HG02852 (cell line): ENCODE measurements at regions not wholly inside any gene's neighbourhood (a gene's known extent, or its start where the extent isn't known, plus 50 kb on each side); places are given as distances from the start of the nearest gene placed in this dataset.
"Not testable (repeated sequence)": the region's sequence is repeated elsewhere in the genome, so short reads cannot be mapped to it uniquely, and the experiment has no call there.

Experiments
- ATAC-seq: cut with Tn5 transposase; IDR thresholded peaks from one replicate; pipeline ENCODE4 v1.9.1; 2021; ENCODE audit warnings: mild to moderate bottlenecking, moderate library complexity; ENCODE audit not compliant: unreplicated experiment

DNA sequence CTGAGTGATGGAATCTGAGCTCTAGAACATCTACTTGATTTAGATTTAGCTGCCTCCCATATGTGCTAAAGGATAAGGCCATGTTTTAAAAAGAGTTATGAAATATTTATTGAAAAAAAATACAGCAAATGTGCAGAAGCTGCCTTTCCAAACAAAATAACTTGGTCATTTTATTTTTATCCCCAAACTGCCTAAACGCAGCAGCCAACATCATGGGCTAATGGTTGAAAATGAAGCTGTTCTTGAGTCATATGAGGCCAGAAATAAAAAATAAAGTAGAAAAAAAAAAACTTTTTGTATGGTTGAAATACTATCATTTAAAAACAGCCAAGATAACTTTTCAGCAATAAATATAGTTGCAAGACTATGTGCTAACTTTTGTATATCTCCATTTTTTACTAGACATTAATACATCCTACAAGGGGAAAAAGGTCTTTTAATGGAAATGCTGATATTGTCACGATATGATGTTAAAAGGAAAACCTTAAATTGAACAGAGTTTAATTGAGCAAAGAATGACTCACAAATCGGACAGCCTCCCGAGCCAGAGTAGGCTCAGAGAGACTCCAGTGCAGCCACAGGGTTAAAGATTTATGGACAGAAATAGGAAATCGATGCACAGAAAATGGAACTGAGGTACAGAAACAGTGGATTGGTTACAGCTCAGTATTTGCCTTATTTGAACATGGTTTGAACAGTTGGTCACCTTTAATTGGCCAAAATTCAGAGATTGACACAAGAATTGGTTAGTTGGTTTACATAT lies 305.8 kb downstream of the MDFIC start:
- no peak for ATAC-seq

DNA sequence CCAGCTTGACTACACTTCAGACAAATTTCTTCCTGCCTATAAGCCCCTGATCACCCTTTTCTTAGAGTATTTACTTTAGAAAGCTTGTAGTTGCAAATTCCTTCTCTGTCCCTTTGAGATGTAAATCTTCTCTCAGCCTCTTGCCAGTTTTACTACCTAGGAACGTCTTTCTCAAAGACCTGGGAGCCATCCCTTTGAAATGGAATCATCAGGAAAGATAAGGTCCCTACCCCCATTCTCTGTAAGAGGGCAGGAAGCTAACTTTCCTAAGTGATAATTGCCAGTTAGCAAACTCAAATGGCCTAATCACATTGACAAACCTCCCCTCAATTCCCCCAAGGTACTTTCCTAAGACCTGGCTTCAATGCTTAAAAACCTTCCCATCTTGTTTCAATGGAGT lies 304.5 kb downstream of the MDFIC start:
- no peak for ATAC-seq

DNA sequence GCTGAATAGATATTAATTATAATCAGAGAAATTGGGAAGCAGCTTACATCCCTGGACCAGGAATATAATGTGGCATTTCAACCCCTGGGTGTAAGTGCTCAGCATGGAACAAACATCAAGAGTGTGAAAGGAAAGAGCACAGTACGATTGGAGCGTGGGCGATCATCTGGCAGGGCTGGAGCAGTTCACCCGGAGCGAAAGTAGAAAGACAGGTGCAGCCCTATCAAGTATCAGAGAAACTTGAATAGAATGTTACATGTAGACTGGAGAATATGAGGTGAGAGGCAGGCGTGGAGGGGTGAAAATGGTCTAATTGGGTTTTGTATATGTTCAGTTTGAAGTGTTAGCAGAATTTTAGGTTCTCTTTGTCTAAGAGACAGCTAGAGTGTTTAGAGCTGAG lies 303.0 kb downstream of the MDFIC start:
- no peak for ATAC-seq

DNA sequence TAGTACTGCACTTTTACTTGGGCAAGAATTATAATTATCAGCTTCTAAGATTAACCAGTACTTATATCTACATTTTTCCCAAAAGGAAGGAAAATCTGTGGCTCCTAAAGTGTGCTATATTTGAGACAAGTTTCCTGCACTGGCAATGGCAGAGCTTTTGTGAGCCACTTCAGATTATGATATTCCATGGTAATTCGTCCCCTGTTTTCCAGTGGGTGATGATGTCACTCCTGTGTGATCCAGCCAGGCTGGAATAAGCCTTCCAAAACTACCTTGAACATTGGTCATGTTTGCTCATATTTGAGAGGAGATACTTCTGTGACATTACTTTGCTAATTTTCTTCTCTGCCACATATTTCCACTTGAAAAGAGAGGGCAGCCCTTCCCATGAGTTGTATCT lies 302.1 kb downstream of the MDFIC start:
- ATAC-seq: no peak

DNA sequence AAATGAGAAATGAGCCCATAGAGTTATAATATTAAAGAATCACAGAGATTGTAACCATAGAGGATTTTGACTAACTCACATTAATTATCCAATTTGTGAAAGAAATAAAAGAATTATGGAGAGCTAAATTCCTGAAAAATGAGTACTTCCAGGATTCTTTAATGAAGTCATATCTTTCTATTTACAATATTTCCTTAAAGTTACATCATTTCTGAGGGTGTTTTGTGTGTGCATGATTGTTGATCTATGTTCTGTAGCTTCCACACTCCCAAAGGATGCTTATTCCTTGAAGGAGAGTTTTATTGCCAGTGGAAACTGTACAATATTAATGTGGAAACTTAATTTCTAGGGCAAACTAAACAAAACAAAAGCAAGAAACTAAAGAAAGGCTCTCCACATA lies 299.6 kb downstream of the MDFIC start:
- no peak for ATAC-seq

DNA sequence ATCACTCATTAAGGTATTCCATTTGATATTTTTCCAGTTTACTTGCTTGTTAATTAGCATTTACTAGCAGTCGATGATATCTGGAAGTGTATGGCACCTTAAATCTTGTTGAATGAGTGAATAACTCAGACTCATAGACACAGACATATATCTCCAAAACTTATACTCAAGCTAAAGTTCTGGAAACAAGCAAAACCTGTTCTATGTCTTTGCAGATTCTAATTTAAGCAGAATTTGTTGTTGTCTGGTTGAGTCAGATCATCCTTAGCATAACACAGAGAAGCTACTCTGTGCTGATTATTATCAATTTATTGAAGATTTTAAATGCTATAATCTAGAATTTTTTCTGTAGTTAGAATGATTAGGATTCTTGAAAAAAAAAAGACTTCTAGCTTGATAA lies 296.2 kb downstream of the MDFIC start:
- no peak for ATAC-seq

DNA sequence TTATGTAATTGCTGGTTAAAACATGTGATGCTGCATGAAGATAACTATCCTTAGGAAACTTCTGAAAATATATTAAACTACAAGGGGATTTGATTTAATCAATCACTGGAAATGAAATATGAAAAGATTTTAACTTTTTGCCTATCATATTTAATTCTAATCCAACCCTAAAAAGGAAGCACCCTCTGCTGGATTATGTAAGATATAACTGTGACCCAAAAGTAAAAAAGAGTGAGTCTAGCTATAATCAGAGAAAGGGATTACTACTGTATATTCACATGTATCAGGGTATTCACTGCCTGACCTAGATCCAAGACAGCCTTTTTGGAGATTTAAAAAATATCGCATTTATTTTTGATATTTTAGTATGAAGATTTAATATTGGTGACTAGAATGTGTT lies 295.5 kb downstream of the MDFIC start:
- no peak for ATAC-seq

DNA sequence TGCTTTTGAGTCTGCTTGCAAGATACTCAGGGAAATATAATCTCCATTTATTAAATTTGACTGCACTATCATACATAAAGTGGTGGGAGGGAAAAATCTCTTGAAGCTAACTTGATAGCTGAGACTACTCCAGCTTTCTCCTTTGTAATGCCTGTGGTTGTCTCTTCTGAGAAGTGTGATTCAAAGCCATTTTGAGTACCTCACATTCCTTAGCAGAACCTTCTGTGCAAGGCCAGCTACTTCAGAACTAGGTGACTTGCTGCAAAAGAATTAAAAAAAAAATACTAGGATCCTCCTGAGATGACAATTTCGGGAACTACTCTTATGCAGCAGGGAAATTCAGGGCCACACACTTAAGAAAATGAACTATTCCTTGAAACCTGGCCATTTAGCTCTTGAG lies 294.8 kb downstream of the MDFIC start:
- ATAC-seq: no peak

DNA sequence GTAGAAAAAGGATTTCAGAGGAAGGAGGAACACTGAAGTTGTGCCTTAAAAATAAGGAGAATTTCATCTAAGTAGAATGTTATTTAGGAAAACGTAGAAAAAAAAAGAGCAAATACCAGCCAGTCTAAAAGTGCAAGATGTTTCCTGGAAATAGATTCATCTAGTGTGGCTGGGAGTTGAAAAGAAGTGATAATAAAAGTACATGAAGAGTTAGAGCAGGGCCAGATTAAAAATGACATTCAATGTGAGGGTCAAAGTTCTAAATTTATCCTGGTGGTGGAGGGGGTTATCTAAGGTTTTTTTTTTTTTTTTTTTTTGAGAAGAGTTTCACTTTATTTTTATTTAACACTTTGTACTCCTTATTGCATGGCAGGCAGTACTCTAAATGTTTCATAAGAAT lies 289.3 kb downstream of the MDFIC start:
- ATAC-seq: no peak

DNA sequence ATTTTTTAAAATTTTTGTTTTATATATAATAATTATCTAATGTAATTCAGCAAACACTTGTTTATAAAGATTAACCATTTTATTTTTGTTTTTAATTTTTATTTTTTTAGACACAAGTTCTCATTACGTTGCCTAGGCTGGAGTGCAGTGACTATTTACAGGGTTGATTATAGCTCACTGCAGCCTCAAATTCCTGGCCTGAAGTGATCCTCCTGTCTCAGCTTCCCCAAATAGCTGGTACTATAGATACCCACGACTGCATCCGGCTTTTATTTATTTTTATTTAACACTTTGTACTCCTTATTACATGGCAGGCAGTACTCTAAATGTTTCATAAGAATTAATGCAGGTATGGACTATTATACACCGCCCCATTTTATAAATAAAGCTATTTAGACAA lies 288.7 kb downstream of the MDFIC start:
- ATAC-seq: no peak

DNA sequence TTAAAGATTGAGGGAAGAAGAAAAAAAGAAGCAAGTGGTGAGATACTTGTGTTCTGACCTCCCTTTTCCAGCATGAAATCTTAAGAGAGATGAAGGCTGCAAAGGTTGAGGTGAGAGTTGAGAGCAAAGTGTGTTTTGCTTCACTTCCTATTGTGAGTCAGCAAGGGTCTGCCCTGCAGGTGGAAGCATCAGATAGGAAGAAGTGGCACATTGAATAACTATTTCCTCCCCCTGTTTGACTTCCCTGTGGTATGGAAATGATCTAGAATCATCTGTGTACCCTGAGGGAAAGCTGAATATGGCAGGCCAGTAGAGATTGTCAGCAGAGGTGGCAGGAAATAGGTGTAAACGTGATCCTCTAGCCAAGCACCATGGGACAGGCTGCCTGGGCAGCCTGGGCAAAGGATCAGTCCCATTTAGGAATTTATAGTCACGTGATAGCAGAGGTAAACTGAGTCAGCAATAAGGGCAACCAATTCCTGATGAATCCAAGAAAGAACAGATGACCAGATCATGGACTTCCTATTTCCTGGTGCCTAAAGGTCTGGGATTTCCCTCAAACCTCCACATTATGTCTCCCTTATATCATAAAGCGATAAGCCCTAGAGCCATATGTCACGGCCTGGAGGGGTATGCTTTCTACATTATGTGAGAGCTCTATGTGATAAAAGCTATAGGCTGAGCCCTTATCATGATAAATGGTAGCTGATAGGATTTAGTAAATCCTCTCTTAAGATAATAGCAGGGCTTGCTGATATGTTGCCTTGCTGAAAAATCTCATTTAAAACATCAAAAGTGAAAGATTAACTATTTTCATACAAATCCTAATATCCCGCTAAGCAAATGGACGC lies 287.0 kb downstream of the MDFIC start:
- ATAC-seq: no peak

DNA sequence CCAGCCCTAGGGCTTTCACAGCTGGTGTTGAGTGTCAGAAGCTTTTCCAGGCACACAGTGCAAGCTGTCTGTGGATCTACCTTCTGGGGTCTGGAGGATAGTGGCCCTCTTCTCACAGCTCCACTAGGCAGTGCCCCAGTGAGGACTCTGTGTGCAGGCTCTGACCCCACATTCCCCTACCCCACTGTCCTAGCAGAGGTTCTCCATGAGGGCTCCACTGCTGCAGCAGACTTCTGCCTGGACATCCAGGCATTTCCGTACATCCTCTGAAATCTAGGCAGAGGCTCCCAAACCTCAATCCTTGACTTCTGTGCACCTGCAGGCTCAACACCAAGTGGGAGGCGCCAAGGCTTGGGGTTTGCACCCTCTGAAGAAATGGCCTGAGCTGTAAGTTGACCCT lies 284.5 kb downstream of the MDFIC start:
- not testable (repeated sequence) for ATAC-seq

DNA sequence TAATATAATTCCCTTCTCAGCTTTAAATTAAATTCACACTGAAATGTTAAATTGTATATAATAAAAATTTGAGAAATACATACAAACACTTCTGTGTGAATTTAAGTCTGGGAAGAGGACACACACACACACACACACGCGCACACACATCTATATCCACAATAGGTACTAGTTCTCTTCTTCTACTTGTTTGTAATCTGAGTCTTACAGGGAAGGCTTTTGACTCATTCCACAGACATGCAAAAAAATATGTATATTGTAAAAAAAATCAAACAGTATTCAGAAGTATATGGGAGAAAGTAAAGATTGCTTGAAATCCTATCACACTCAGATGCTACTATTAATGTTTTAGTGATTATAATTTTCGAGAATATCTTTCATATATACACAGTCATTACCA lies 276.2 kb downstream of the MDFIC start:
- no peak for ATAC-seq

DNA sequence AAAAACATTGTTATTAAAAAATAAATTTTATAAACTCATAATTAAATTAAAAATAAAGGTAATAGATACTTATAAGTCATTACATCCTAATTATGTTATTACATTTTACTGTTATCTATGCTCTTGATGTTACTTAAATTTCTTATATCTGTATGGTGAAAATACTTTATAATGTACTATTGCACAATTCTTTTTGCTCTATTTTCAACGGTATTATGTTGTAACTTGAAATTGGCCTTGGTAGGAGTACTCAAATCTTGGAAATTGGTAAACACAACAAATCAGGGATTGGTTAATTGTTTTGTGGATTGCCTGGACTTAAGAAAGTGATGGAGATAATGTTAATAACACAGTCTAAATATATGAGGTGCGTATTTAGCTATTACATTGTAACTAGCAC lies 273.3 kb downstream of the MDFIC start:
- ATAC-seq: no peak

DNA sequence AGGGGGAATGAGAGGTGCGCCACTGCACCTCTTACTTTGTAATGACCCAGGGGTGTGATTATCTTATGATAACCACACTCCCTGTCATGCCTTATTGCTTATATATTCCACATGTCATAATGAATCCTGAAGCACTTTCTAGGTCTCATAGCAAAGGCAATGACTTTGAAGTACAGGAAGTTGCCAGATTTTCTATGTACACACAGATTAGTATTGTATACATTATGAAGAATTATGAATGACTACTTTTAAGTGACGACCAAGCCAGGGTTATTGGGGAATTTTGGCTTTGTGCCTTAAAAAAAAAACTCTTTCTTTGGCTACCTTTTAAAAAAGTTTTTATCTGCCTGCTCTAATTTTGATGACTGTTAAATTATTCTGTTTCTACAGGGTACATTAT lies 269.6 kb downstream of the MDFIC start:
- no peak for ATAC-seq

DNA sequence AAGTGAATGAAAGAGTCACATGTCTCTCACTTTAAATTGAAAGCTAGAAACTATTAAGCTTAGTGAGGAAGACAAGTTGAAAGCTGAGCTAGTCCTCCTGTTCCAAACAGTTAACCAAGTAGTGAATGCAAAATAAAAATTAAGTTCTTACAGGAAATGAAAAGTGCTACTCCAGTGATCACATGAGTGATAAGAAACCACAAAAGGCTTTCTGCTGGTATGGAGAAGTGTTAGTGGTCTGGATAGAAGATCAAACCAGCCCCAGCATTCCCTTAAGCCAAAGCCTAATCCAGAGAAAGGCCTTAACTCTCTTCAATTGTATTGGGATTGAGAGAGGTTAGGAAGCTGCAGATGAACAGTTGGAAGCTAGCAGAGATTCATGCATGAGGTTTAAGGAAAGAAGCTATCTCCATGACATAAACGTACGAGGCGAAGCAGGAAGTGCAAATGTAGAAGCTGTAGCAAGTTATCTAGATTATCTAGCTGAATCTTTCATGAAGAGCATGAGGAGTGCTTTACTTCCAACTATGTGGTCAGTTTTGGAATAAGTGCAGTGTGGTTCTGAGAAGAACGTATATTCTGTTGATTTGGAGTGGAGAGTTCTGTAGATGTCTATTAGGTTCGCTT lies 261.6 kb downstream of the MDFIC start:
- ATAC-seq: no peak

DNA sequence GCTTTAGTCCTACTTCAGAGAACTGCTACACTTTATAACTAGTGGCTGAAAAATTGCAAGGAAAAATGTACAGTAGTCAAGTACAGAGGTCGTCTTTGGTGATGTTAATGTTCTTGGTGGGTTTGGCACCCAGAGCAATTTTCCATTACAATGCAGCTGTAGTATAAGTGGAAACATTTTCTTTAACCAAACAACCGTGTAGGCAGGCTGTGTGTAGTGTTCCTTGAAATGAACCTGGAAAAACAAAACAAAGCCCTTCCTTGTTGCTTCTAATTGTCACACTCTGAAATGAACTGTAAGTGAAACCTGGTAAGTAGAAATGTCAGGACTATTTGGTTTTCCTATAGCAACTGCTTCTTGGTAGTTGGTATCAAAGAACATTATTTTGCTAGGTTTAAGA lies 256.9 kb downstream of the MDFIC start:
- ATAC-seq: no peak

DNA sequence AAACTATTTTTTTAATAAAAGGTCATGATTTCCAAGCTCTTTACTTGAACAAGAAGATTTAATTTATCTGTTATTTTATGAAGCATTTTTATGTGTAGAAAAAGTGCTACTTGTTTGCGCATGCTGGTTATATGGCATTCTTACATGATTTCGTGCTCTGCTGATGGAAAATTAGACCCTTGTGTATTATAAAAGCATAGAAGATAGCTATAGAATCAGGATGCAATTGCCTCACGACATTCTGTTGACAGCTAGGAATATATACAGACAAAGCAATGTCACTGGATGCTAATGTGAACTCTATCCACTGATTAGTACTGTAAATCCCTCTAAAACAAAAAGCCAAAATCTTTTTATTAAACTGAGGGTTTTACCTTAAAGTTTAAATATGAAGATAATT lies 255.9 kb downstream of the MDFIC start:
- ATAC-seq: no peak

DNA sequence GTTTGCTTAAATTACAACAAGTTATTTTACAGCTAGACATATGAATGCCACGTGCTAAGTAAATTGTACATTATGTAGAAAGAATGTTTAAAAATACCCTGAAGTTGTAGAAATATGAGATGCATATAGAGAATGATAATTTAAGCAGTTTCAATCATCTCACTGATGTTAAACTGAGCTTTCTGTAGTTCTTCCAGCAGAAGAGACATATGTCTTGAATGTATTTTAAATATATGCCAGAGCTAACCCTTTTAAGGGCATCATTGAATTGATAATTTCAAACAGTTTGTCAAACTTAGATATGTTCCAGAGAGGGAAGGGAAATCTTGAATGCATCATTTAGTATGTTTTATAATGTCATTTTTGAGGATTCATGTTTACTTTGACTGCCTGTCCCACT lies 255.2 kb downstream of the MDFIC start:
- ATAC-seq: no peak

DNA sequence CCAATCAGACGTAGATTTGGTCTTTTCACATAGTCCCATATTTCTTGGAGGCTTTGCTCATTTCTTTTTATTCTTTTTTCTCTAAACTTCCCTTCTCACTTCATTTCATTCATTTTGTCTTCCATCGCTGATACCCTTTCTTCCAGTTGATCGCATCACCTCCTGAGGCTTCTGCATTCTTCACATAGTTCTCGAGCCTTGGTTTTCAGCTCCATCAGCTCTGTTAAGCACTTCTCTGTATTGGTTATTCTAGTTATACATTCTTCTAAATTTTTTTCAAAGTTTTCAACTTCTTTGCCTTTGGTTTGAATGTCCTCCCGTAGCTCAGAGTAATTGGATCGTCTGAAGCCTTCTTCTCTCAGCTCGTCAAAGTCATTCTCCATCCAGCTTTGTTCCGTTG lies 250.5 kb downstream of the MDFIC start:
- not testable (repeated sequence) for ATAC-seq

DNA sequence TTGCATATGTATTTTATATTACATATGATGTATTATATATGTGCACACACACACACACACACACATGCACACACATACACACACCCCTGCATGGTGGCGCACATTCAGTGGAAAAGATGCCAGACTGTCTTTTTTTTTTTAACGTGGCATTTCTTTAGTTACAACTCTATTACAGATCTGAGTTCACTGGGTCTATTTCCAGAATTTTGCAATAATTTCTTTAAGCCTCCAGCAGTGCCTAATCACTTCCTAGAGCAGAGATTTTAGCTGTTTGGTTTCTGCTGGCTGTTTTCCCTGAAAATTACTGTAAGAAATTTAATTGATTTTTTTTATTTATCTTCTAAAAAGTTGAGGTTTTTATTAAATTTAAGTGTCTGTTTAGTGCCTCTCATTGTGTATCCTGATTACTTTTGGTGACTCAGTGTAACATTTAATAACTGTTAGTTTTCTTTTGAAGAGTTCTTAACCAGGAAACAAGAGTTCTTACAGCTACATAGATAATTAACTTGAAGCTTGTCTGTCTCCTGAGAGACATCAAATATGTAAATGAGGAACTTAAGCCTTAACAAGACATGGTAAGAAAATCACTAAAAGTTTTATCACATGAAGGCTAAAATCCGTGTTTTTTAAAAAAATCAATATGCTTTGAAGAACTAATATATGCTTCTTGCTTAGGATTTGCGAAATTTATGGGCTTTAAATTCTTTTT lies 232.0 kb downstream of the MDFIC start:
- no peak for ATAC-seq
